IPS-NIHi7 (cell line): ENCODE measurements at regions not wholly inside any gene's neighbourhood (a gene's known extent, or its start where the extent isn't known, plus 50 kb on each side); places are given as distances from the start of the nearest gene placed in this dataset.

Experiments
- DNase-seq: peaks from one replicate; pipeline ENCODE4 v3.0.0; 2012; ENCODE audit warnings: mixed read lengths; ENCODE audit errors: extremely low spot score

DNA sequence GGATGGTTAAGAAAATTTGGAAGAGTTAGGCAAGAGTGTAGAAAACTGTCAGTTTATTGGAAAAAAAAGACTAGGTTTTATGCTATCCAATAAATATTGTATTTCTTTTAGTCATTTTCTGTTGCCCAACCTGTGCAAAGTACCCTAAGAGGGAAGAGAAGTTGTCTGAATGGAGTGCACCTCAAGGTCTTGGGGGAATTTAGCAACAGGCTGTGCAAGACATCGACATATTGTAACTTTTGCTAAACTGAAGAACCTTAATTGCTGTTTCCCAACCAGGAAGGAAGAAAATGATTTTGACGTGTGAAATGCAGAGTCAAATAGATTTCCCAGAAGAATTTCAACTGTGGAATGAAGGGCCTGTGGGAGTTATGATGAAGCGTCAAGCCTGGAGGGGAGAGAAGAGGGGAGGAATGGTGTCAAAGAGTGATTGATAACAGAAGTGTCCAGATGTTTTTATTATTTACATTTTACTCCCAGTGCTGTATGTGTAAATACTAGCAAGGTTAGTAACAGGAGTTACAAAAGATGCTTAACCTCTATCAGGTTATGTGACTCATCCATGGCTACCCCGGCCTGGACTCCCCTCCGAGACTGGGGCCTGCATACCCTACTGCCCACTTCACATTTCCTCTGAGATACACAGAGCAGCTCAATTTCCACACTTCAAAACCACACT is 246.8 kb downstream of the MYLK4 start:
- DNase-seq = no peak

DNA sequence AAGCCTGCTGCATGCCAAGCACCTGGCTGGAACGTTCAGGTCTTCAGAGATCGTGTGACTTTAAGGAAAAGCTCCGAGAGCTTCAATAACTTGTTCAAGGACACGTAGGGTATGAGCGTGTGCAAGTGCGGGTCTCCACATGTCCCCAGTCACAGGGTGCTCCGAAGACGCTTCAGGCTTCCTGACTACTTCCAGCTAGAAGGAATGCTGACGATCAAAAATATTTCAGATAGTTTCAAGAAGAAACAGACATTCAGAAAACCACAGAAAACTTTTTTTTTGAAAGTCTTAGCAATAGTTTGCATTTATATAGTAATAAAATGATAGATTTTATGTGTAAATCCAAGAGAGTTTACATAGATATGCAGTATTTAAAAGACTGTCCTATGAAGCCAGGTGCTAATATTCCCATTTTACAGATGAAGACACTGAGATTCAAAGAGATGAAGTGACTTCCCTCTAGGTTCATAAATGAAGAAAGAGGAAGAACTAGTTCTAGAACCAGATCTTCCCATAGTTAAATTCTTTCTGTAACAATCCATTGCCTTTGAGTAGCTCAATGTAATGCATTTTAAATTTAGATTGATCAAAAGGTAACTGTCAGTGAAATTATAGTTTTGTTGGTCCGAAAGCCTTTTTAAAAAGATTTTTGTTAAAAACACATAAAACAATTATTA is 247.6 kb downstream of the MYLK4 start:
- no peak for DNase-seq

DNA sequence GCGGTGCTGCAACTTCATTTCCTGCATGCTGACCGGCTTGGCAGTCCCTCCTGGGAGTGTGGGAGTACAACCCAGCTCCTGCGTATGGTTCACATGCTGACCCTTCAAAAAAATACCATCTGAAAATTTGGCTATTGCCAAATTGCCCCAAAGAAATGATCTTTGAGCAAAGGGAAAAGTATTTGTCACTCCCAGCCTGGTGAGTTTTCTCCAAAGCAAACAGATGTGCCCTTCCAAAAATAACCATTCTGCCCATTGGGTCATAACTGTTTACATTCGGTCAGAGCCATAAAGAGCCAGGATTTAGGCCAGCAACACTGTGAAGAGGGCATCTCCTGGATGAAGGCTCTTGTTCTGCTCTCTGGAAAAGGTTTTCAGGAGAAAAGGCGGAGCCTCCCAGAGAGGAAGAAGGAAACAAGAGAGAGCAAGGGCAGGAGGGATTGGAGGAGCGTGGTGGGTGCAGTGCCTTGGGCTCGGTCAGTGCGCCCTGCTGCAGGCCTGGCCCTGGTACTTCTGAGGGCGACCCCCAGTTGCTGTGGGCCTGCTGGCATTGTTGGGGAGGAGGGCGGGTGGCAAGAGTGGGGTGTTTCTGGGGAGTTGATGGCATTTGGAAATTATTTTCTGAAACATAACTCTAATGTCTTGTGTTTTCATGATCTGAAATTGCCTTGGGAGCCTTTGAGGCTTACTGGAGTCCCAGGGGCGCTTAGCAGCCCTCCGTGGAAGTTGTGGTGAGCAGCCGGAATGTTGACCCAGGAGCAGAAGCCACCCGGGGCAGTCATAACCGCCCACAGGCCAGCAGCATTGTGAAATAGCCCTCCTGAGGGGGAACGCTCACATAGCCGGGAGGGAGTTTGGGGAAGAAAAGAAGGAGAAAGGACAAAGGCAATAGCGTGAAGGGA is 248.4 kb downstream of the MYLK4 start:
- peak; percentile 23 for DNase-seq

DNA sequence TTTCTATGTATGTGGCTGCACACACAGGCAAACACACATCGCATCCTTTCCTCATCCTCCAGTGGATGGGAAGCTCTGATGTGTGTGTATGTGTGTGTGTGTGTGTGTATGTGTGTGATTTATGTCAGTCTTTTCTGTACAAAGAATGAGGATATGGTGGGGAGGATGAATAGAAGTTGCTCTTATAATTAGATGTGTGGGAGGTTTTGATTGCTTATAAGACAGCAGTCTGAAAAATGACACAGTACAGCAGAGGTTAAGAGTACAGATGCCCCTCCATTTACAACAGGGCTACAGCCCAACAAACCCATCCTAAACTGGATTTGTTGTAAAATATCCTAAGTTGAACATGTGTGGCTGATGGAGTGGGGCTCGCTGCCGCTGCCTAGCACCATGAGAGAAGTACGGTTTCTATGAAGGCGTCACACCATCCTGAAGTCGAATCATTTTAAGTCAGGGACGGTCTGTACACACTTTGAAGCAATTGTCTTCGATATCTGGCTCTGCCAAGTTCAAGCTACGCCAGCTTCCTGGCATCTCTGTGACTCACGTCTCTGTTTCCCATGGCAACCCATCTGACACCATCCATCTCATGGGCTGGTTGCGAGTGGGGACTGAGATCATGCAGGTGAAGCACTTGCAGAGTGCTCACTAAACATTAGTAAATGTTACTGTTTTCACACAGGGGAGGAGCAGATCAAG is 252.6 kb downstream of the MYLK4 start:
- DNase-seq = no peak

DNA sequence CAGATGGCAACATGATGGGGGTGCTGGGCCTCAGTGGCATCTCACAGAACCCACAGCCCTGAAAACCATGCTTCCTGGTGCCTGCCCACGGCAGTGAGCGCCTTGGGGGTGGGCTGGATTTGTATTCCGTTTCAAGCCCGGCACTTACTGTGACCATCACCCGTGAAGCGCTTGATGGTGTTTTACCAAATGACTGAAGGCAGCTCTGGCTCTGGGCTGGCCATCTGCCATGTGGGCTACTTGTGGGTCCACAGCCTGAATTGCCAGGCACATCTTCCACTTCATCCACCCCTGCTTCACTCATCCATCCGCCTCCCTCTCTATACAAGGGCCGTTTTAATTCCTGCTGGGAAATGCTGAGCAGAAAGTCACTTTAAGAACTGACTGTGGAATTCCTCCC is 250.9 kb upstream of the GMDS start:
- no peak for DNase-seq

DNA sequence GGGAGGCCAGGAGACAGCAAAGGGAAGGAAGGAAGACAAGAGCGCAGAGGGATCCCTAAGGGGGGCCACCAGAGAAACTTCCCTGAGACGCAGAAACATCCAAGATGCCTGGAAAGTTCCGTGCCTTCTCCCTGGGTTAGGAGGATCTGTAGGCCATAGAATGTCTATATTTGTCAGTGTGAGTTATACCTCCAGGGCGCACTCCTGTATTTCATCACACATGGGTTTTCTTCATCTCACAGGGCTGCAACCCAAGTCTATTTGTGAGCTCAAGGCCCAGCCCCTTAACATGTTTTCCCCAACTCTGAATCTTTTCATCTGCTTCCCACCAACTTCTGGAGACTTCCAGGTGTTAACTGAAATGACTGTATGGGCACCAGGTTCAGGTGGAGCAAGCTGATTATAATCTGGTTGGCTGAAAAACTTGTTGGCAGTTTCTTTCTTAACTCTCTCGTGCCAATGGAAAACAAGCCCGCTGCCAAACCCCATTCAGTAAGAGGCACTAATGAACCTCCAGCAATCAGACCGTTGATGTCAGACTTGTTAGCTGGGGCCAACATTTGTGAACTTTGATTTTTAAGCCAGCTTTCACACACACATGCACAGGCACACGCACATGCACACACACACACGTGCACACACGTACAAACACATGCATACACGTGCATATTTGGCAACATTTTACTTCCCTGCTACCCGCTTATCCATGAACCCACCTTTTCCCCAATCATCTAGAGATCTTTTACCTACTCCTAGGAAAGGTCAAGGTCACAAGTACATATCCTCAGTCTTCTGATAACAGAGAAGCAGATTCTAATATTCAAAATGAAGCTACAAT is 247.5 kb upstream of the GMDS start:
- no peak for DNase-seq

DNA sequence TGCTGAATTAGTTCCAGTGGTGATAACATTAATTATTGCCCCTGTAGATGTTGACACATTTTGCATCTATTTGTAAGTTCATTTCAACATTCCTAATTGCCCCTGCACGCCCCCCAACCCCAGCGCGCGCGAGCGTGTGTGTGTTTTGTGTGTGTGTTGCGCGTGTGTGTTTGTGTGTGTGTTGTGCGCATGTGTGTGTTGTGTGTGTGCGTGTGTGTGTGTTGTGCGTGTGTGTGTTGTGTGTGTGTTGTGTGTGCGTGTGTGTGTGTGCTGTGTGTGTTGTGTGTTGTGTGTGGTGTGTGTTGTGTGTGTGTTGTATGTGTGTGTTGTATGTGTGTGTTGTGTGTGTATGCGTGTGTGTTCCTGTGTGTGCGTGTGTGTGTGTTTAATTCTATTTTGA is 245.7 kb upstream of the GMDS start:
- no peak for DNase-seq

DNA sequence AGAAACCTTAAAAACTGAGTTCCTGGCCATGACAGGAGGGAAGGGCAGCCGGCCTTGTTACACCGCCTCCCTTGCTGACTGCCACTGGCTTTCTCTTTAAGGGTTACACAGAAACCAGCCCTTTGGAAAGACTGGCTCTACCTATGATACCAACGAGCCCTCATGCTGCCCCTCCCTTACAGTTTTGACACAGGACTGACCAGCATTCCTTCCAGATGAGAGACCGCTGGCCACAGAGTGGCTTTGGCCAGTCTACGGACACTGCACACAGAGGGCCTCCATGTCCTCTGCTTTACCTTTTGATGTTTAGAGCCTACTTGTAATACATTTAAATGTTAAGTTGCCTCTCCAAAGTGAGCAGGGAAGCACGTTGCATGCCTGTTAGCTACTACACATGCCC is 243.2 kb upstream of the GMDS start:
- DNase-seq = no peak

DNA sequence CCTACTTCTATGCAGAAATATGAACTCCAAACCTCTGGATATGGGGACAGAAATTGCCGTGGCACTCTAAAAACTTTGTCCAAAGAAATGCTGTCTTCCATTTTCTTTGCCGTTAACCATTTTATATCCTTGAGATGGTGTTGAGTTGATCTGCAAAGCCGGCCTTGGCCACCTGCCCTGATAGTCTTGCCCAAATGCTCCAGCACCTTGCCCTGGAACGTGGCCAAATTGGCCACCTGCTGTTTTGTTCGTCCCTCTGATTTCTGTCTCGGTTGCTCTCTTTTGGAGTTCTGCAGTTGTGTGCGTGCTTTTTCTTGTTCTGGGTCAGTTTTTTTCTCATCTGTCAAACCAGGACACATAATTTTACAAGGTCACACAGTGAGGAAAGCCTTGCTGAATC is 239.7 kb upstream of the GMDS start:
- no peak for DNase-seq

DNA sequence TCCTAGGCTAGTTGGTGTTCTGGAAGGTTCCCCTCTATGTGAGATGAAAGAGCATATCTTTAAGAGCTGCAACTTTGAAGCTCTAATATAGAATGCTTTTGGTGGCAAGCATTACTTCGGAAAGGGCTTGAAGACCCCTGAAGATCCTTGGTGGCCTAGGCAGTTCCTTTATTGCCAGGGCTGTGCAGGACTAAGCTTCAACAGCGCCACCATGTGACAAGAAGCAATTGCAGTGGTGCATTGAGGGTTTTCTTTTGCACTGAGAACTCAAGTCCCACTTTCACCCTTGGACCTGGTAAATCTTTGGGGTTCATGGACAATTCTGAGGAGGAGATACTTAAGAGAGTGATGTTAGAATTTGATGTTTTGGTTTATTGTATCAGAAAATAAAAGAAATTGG is 237.4 kb upstream of the GMDS start:
- no peak for DNase-seq

DNA sequence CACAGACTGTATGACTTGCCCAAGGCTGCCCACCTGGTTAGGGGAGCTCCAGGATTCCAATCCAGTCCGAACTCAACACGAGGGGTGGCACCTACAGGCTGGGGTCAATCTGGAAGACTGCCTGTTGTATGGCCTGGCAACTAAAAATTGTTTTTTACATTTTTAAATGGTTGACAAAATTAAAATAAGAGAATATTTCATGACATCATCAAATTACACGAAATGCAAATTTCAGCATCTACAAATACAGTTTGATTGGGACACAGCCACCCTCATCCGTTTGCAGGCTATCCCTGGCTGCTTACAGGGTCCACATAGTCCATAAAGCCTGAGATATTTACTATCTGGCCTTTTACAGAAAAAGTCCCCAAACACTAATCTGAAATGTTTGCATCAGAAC is 235.9 kb upstream of the GMDS start:
- DNase-seq = no peak

DNA sequence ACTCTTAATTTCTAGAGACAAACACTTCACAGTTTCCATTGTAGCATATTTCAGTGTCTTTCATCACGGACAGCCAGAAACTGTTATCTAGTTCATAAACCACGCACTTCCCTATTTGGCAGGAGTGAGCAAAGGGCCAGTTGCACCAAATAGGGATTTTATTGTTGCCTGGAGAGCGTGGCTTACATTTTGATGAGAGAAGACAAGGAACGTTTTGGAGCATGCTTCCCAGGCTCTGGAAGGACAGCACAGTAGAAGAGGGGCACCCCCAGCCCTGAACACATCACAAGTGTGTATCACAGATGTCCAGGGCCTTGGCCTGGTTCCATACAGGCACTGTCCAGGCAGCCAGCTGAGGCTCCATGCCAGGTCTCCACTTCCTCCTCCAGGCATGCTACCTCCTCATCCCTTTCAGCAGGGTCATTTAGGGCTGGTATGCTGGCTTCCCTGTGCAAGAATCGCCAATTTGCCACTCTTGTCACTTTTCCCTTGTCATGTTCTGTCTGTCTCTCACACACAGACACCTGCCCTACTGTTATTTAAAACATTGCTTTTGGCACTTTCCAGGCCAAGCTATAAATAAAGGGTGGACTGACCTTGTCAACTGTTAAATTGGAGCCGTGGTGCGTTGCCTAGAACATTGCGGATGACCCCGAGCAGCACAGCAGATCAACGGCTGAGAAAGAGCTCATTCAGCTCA is 235.0 kb upstream of the GMDS start:
- no peak for DNase-seq

DNA sequence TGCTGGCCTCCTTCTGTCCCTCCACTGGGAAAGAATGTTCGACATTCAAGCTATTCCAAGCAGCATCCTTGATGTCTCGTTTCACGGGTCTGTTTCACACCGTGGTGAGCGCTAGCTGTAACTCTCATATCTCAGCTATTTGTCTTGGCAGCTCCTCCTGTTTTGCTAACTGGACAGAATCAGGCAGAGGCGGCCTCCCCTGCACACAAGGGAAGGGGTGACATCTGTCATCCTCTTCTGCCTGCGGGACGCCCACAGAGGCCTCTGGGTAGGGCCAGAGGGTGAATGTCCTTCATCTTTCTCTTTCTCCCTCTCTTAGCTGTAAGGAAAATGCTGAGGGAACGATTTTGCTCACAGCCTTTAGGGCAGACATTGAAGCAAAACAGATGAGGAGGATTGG is 232.8 kb upstream of the GMDS start:
- DNase-seq = no peak

DNA sequence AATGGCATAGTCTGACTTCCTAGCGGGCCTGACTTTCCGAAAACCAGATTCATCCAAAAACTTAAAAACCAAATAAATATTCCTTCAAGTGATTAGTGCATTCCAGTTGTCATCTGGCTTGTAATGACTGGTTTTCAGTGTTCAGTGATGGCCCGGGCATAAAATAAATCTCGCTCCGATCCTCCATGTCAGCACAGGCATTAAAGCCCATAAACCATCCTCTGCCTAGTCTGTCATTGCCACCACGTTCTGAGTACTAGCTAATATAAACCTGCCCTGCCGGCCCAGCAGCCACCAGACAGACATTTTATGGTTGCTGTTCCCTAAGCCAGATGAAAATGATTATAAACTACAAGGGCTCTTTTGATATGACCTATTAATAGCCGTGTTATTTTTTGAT is 232.3 kb upstream of the GMDS start:
- no peak for DNase-seq

DNA sequence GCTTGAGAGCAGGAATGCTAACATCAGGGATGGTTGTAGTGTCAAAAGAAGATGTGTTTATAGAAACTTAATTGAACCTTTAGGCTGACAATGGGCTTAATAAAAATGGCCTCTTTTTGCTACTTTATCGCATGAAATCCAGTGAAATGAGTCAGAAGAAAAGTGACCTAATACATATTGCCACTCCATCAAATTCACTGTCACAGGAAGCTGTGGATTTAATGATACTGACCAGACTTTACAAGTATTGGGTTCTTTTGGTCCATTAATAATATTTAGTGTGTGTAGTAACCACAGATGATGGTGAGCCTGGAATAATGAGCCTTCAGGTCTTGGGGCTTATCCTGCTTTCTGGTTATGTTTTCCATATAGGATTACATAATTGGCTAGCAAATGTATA is 231.8 kb upstream of the GMDS start:
- DNase-seq = no peak

DNA sequence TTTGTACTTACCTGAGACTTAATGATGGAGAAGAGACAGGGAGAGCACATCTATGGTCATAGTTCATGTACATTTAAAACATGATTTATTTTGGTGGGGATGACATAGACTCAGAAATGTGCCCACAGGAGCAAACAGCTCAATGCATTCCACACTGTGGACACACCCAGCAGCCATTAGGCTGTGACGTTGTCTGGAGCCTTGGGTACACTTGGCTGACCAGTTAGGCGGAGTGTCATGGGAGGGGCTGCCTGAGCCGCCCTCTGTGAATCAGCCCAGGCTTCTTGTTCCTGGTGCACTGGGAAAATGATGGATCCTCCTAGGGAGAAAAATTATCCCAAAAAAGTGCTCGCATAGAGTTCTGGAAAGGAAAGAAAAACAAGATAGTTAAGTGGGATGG is 231.0 kb upstream of the GMDS start:
- DNase-seq = no peak

DNA sequence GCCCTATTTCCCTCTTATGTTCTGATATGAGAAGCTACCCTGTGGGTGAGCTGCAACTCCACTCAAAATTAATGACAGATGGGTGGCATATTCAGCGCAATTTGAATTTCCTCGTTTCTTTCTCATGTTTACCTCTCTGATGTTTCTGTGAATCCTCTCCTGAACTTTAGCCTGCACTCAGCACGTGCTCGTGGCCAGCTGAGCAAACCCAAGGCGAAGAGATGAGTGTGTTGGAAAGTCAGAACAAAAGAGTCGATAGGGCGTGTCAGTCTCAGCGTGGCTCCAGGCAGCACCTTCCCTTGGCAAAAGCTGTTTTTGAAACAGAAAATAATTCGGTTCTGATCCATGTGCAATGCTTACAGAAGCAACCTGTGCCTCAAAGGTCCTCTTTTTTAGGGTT is 226.1 kb upstream of the GMDS start:
- DNase-seq = no peak

DNA sequence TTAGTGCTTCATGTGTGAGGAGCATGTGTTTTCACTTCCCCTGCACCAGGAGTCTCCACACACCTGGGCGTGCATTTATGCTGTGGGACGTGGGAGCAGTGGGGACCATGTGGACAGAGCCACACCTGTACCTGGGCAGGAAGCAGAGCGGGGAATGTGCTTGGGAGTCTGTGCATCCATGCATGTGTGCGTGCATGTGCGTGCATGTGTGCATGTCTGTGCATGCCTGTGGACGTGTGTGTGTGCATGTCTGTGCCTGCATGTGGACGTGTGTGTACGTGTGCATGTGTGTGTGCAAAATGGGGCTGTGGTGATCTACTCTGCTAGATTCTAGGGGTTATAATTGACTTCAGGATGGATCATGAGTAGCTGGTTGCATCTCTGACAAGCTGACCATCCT is 224.0 kb upstream of the GMDS start:
- no peak for DNase-seq

DNA sequence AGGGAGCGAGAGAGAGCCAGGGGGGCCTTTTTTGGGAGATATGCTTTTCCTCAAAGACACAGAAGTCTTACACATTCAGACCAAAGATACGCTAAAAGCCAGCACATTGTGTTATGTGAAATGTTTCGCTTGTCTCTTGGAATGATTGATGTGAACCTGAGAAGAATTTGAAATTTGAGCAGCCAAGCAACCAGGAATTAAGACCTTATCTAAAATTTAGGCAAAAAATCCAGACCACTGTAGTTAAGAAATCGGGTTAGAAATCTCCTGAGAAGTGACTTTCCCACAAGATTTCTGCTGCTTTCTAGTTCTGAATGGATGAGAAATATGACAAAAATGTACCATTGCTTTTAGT is 223.2 kb upstream of the GMDS start:
- DNase-seq = no peak

DNA sequence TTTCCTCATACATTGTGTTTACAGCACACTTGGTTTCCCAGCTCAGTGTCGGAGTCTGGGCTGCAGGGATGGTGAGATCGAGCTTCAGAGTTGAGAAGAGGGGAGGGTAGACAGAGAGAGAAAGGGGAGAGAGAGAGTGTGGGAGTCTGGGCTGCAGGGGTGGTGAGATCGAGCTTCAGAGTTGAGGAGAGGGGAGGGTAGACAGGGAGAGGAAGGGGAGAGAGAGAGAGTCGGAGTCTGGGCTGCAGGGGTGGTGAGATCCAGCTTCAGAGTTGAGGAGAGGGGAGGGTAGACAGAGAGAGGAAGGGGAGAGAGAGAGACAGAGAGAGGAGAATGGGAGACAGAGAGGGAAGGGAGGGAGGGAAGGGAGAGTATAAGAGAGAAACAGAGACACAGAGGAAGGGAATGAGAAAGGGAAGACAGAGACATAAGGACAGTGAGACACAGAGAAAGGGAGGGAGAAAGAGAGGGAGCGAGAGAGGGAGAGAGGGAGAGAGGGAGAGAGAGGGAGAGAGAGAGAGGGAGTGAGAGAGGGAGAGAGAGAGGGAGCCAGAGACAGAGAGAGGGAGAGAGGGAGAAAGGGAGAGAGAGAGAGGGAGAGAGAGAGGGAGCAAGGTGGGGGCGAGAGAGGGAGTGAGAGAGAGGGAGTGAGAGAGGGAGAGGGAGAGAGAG is 222.7 kb upstream of the GMDS start:
- no peak for DNase-seq
